ENCODE measurements at regions not wholly inside any gene's neighbourhood (a gene's known extent, or its start where the extent isn't known, plus 50 kb on each side); places are given as distances from the start of the nearest gene placed in this dataset.

- no peak overlapping the region for H3K27ac ChIP-seq
- TF ChIP-seq, protein P1, sequence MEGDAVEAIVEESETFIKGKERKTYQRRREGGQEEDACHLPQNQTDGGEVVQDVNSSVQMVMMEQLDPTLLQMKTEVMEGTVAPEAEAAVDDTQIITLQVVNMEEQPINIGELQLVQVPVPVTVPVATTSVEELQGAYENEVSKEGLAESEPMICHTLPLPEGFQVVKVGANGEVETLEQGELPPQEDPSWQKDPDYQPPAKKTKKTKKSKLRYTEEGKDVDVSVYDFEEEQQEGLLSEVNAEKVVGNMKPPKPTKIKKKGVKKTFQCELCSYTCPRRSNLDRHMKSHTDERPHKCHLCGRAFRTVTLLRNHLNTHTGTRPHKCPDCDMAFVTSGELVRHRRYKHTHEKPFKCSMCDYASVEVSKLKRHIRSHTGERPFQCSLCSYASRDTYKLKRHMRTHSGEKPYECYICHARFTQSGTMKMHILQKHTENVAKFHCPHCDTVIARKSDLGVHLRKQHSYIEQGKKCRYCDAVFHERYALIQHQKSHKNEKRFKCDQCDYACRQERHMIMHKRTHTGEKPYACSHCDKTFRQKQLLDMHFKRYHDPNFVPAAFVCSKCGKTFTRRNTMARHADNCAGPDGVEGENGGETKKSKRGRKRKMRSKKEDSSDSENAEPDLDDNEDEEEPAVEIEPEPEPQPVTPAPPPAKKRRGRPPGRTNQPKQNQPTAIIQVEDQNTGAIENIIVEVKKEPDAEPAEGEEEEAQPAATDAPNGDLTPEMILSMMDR (IDR thresholded peaks at IDR 0.05), result no peak
These were observed 120.7 kb upstream of the ERCC6L2 start for GRCh38 chr9:95754533-95755420.

DNA sequence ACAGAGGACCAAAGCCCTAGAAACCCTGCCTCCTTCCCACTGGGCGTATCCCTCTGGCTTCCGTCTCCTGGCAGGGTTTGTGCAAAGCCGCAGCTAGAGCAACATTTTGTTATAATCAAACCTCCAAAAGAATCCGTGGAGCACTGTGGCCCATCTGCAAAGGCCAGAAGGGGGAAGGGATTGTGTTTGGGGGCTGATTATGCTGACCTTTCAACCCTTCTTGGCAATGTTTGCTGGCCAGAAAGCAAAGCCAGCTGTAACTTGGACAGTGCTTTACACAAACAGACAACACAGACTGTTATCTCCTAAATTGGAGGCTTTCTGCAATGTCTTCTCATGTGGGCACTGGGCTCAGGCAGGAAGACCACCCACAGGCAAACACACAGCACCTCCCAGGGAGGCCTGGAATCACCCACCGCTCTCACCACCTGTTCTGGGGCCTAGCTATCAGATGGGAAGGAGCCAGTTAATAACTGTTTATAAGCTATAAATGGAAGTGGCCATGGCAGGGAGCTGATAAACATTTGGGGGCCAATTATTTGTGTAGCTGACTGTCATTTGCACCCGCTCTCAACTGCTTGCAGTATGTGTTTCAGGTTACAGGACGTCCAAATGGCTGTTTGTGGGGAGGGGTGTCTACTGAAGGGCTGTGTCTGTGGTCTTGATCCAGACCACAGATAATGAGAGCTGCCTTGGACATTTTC lies 121.6 kb upstream of the ERCC6L2 start:
- no peak overlapping the region for H3K27ac ChIP-seq
- TF ChIP-seq, protein P1 (IDR thresholded peaks at IDR 0.05), result no peak
- no peaks in the 10 kb centered on the region for H3K9me3 ChIP-seq
- no peaks in the 10 kb centered on the region for H3K36me3 ChIP-seq
- no peaks in the 10 kb centered on the region for H3K4me1 ChIP-seq (ENCODE audit: control insufficient read depth in 1 of 2, insufficient read depth in 1 of 2, low read depth in 1 of 2, low read length in 1 of 2)
- H3K27me3 ChIP-seq, result peaks cover 45% of the 10 kb centered on the region
- no peak overlapping the region for H3K4me3 ChIP-seq (ENCODE audit: low read depth in 1 of 2, low read length in 1 of 2)

More at GRCh38 chr9:95754533-95755420, 120.7 kb upstream of the ERCC6L2 start:
- Histone ChIP-seq H3K9me3 (no peaks in the 10 kb centered on the region), H3K36me3 (no peaks in the 10 kb centered on the region), H3K4me1 (ENCODE audit: control insufficient read depth in 1 of 2, insufficient read depth in 1 of 2, low read depth in 1 of 2, low read length in 1 of 2) (no peaks in the 10 kb centered on the region), H3K4me3 (ENCODE audit: low read depth in 1 of 2, low read length in 1 of 2) (no peak overlapping the region), H3K27me3 (peaks cover 39% of the 10 kb centered on the region)

DNA sequence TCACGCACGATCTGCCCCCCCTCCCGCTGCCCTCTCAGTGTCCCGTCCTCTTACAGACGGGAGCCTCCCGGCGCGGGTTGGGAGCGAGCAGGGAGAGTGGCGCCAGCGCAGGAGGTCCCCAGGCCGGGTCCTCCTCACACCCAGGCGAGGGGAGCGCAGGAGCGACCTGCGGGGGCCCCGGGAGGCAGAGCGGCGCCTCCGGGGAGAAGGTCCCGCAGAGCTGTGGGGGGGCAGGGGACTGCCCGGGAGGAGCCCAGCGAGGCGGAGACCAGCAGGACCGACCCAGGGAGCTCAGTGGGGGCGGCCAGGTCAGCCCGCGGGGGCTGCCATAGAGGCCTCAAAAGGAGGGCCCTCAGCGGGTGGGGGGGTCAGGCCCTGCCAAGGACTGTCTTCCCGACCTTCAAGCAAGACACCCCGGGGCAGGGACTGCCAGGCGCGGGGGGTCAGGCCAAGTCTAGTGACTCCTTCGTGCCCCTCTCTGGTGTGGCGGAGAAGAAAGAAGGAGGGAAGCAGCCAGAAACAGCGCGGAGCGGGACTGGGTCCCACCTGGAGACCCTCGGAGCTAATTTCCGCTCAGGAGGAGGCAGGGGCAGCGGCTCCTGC lies 123.3 kb upstream of the ERCC6L2 start:
- Histone ChIP-seq H3K27ac (no peak overlapping the region), H3K4me1 (ENCODE audit: control insufficient read depth in 1 of 2, insufficient read depth in 1 of 2, low read depth in 1 of 2, low read length in 1 of 2) (no peaks in the 10 kb centered on the region), H3K9me3 (no peaks in the 10 kb centered on the region), H3K36me3 (no peaks in the 10 kb centered on the region), H3K27me3 (peaks cover 49% of the 10 kb centered on the region), H3K4me3 (ENCODE audit: low read depth in 1 of 2, low read length in 1 of 2) (no peak overlapping the region)
- TF ChIP-seq, protein P1 (IDR thresholded peaks at IDR 0.05), result no peak

DNA sequence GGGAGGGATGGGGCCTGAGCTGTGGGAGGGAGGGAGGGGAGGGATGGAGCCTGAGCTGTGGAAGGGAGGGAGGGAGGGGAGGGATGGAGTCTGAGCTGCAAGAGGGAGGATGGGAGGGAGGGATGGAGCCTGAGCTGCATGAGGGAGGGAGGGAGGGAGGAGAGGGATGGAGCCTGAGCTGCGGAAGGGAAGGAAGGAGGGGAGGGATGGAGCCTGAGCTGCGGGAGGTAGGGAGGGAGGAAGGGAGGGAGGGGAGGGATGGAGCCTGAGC lies 124.0 kb upstream of the ERCC6L2 start:
- Histone ChIP-seq H3K36me3 (no peaks in the 10 kb centered on the region), H3K27ac (no peak overlapping the region), H3K9me3 (no peaks in the 10 kb centered on the region), H3K27me3 (peaks cover 45% of the 10 kb centered on the region), H3K4me1 (ENCODE audit: control insufficient read depth in 1 of 2, insufficient read depth in 1 of 2, low read depth in 1 of 2, low read length in 1 of 2) (no peaks in the 10 kb centered on the region), H3K4me3 (ENCODE audit: low read depth in 1 of 2, low read length in 1 of 2) (no peak overlapping the region)
- TF ChIP-seq, protein P1 (IDR thresholded peaks at IDR 0.05), result no peak

DNA sequence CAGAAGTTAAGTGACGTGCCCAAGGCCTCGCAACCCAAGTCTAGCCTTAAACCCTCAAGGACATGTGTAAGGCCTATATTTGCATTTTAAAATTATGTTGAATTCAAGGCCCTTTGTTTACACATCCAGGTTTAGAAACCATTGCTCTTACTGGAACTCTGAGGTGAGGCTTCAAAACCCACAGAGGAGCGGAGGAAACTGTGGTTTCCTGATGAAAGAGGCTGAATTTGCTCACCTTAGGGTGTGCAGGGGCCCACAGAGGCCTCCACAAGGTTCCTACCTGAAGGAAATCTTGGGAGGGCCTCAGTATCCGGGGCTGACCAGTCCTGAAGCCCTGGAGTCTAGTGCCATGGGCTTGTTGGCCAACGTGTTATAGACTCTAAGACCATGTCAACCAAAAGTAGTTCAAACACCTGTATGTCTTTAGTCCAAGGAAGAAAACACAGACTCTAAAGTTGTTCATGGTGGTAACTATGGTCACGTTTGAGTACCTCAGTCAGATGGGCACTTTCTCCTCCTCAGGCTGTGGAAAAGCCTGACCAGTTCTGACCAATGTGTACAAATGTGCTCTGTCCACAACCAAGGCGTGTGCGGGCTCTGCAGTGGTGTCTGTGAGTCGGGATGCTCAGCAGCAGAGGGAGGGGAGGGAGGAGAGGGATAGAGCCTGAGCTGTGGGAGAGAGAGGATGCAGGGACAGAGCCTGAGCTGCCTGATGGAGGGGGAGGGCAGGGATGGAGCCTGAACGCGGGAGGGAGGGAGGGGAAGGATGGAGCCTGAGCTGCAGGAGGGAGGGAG lies 124.6 kb upstream of the ERCC6L2 start:
- TF ChIP-seq, protein P1 (IDR thresholded peaks at IDR 0.05), result no peak

More for the DNA sequence above, 124.6 kb upstream of the ERCC6L2 start:
- H3K4me1 ChIP-seq (ENCODE audit: control insufficient read depth in 1 of 2, insufficient read depth in 1 of 2, low read depth in 1 of 2, low read length in 1 of 2), result no peaks in the 10 kb centered on the region
- peaks cover 45% of the 10 kb centered on the region for H3K27me3 ChIP-seq
- H3K27ac ChIP-seq, result no peak overlapping the region
- H3K36me3 ChIP-seq, result no peaks in the 10 kb centered on the region
- no peak overlapping the region for H3K4me3 ChIP-seq (ENCODE audit: low read depth in 1 of 2, low read length in 1 of 2)
- H3K9me3 ChIP-seq, result no peaks in the 10 kb centered on the region
